GM12872 (cell line): ENCODE measurements at regions not wholly inside any gene's neighbourhood (a gene's known extent, or its start where the extent isn't known, plus 50 kb on each side); places are given as distances from the start of the nearest gene placed in this dataset.

ENCODE experiments used
- CTCF ChIP-seq: IDR thresholded peaks from 3 replicates; pipeline ENCODE4 v1.5.1; 2011; ENCODE audit warnings: low read depth, mild to moderate bottlenecking, low read length, moderate library complexity; ENCODE audit not compliant: insufficient read depth

- TF ChIP-seq CTCF: no peak
These were observed 200.0 kb downstream of the AASDHPPT start for GRCh38 chr11:106277484-106277883.

- no peak for TF ChIP-seq CTCF
These were observed 200.9 kb downstream of the AASDHPPT start for GRCh38 chr11:106278391-106278790.

- no peak for TF ChIP-seq CTCF
These were observed 202.6 kb downstream of the AASDHPPT start for GRCh38 chr11:106280036-106280435.

- no peak for TF ChIP-seq CTCF
These were observed 204.2 kb downstream of the AASDHPPT start for GRCh38 chr11:106281455-106282173.

- no peak for TF ChIP-seq CTCF
These were observed 209.5 kb downstream of the AASDHPPT start for GRCh38 chr11:106286881-106287504.

GRCh38 chr11:106288057-106288456 is 210.6 kb downstream of the AASDHPPT start:
- no peak for TF ChIP-seq CTCF

- no peak for TF ChIP-seq CTCF
These were observed 211.4 kb downstream of the AASDHPPT start for GRCh38 chr11:106288822-106289387.
